Liver (tissue), 8 donors: ENCODE measurements at regions not wholly inside any gene's neighbourhood (a gene's known extent, or its start where the extent isn't known, plus 50 kb on each side); places are given as distances from the start of the nearest gene placed in this dataset.

Experiments
- DNase-seq: peaks from one replicate; pipeline ENCODE4 v3.0.0-alpha.2; 2017; ENCODE audit warnings: low spot score
- H3K27ac ChIP-seq, 2 donors: one replicate each; pipeline ENCODE4 v1.7.0; 2013; ENCODE audit warnings: inconsistent platforms in 2 of 2, low read length in 2 of 2, control low read depth in 1 of 2, low read depth in 1 of 2, mild to moderate bottlenecking in 1 of 2
- H3K27me3 ChIP-seq, 4 donors: one replicate each; pipeline versions ENCODE4 v1.6.1 to v1.7.0; 2013; ENCODE audit warnings: low read length in 3 of 4, inconsistent platforms in 1 of 4, mild to moderate bottlenecking in 1 of 4, moderate library complexity in 1 of 4; ENCODE audit not compliant: control insufficient read depth in 4 of 4, insufficient read depth in 4 of 4
- H3K36me3 ChIP-seq, 4 donors: one replicate each; pipeline versions ENCODE4 v1.6.1 to v1.7.0; 2013; ENCODE audit warnings: low read length in 3 of 4, mild to moderate bottlenecking in 3 of 4, low read depth in 1 of 4, moderate library complexity in 1 of 4; ENCODE audit not compliant: control insufficient read depth in 4 of 4, insufficient read depth in 3 of 4
- H3K4me1 ChIP-seq, 4 donors: one replicate each; pipeline versions ENCODE4 v1.6.1 to v1.7.0; 2013; ENCODE audit warnings: low read length in 3 of 4, mild to moderate bottlenecking in 3 of 4, moderate library complexity in 1 of 4; ENCODE audit not compliant: control insufficient read depth in 4 of 4, insufficient read depth in 4 of 4
- H3K4me3 ChIP-seq, 3 donors: one replicate each; pipeline versions ENCODE4 v1.6.1 to v1.7.0; 2013; ENCODE audit warnings: low read length in 3 of 3, control low read depth in 1 of 3, low read depth in 1 of 3, mild to moderate bottlenecking in 1 of 3
- H3K9ac ChIP-seq, 2 donors: one replicate each; pipeline ENCODE4 v1.7.0; 2013; ENCODE audit warnings: low read length in 2 of 2, mild to moderate bottlenecking in 2 of 2, moderate library complexity in 2 of 2, control low read depth in 1 of 2, low read depth in 1 of 2
- H3K9me3 ChIP-seq, 4 donors: one replicate each; pipeline versions ENCODE4 v1.6.1 to v1.7.0; 2013; ENCODE audit warnings: low read length in 3 of 4; ENCODE audit not compliant: control insufficient read depth in 4 of 4
- CTCF ChIP-seq: fragments of 150-350 bp; IDR thresholded peaks from 2 replicates; pipeline ENCODE4 v1.5.1; 2017; ENCODE audit warnings: improper control_type of control experiment, low read depth, low read length; ENCODE audit not compliant: missing input control
- EGR1 ChIP-seq, 2 donors: IDR thresholded peaks; 2 replicates each; pipeline ENCODE4 v1.6.1; 2016 to 2018; ENCODE audit warnings: antibody characterized with exemption in 2 of 2, low read depth in 2 of 2
- FOXA1 ChIP-seq: IDR thresholded peaks from 2 replicates; pipeline ENCODE4 v1.6.1; 2016; ENCODE audit warnings: antibody characterized with exemption
- FOXA2 ChIP-seq: IDR thresholded peaks from 2 replicates; pipeline ENCODE4 v1.6.1; 2016; ENCODE audit warnings: antibody characterized with exemption
- GABPA ChIP-seq, 2 donors: IDR thresholded peaks in 1 of 2; conservative IDR thresholded peaks in 1 of 2; 2 replicates each; pipeline ENCODE4 v1.6.1; 2016; ENCODE audit warnings: antibody characterized with exemption in 2 of 2, mild to moderate bottlenecking in 1 of 2, moderate library complexity in 1 of 2
- HNF4A ChIP-seq, 2 donors: conservative IDR thresholded peaks; 2 replicates each; pipeline ENCODE4 v1.6.1; 2016; ENCODE audit warnings: antibody characterized with exemption in 2 of 2, mild to moderate bottlenecking in 2 of 2
- HNF4G ChIP-seq: IDR thresholded peaks from 2 replicates; pipeline ENCODE4 v1.6.1; 2016; ENCODE audit warnings: antibody characterized with exemption
- JUND ChIP-seq, 2 donors: IDR thresholded peaks; 2 replicates each; pipeline ENCODE4 v1.6.1; 2016; ENCODE audit warnings: antibody characterized with exemption in 2 of 2
- MAX ChIP-seq: IDR thresholded peaks from 2 replicates; pipeline ENCODE4 v1.6.1; 2016; ENCODE audit warnings: antibody characterized with exemption
- NR2F2 ChIP-seq: IDR thresholded peaks from 2 replicates; pipeline ENCODE4 v1.6.1; 2016; ENCODE audit warnings: antibody characterized with exemption
- RAD21 ChIP-seq, 2 donors: IDR thresholded peaks; 2 replicates each; pipeline ENCODE4 v1.6.1; 2016; ENCODE audit warnings: antibody characterized with exemption in 2 of 2, mild to moderate bottlenecking in 2 of 2
- REST ChIP-seq: IDR thresholded peaks from 2 replicates; pipeline ENCODE4 v1.6.1; 2016; ENCODE audit warnings: antibody characterized with exemption, mild to moderate bottlenecking
- RXRA ChIP-seq, 2 donors: IDR thresholded peaks; 2 replicates each; pipeline ENCODE4 v1.6.1; 2017 to 2018; ENCODE audit warnings: antibody characterized with exemption in 2 of 2, mild to moderate bottlenecking in 1 of 2
- SP1 ChIP-seq: IDR thresholded peaks from 2 replicates; pipeline ENCODE4 v1.6.1; 2018; ENCODE audit warnings: antibody characterized with exemption, mild to moderate bottlenecking
- TAF1 ChIP-seq: conservative IDR thresholded peaks from 2 replicates; pipeline ENCODE4 v1.6.1; 2016; ENCODE audit warnings: antibody characterized with exemption, mild to moderate bottlenecking
- YY1 ChIP-seq: IDR thresholded peaks from 2 replicates; pipeline ENCODE4 v1.6.1; 2016; ENCODE audit warnings: antibody characterized with exemption, mild to moderate bottlenecking
- ZBTB33 ChIP-seq: IDR thresholded peaks from 2 replicates; pipeline ENCODE4 v1.6.1; 2016; ENCODE audit warnings: antibody characterized with exemption
- WGBS: extraction: QIAGEN DNeasy Blood & Tissue Kit; methylation state at CpG from one replicate; pipeline ENCODE4 v1.1.7; 2013; 5-methylcytosine and 5-hydroxymethylcytosine counted together
- donor health status: healthy.
- donor health status: healthy.
- donor health status: healthy.
- donor health status: healthy.
- donor health status: healthy.

GRCh38 chr10:78760463-78761310 is 308.1 kb upstream of the ZMIZ1 start:
- no peak for TF ChIP-seq MAX
- TF ChIP-seq SP1, result no peak
- TF ChIP-seq GABPA (IDR thresholded peaks at IDR 0.05 in 1 of 2, conservative IDR thresholded peaks at IDR 0.05 in 1 of 2), result no peak
- no peak for TF ChIP-seq TAF1
- WGBS, result 92% methylated on average over 8 of the region's 8 CpGs

GRCh38 chr10:78761311-78761781 is 307.4 kb upstream of the ZMIZ1 start:
- Histone ChIP-seq H3K9ac (no peak overlapping the region), H3K4me3 (no peak overlapping the region), H3K4me1 (peaks cover 0 to 7% (median 3%) of the 10 kb centered on the region in 4 donors), H3K9me3 (no peaks in the 10 kb centered on the region), H3K27me3 (no peaks in the 10 kb centered on the region), H3K27ac (no peak overlapping the region), H3K36me3 (no peaks in the 10 kb centered on the region)
- WGBS, result 97% methylated on average over 12 of the region's 12 CpGs
- no peak for DNase-seq
- TF ChIP-seq JUND (IDR thresholded peaks at IDR 0.05), result no peak
- no peak for TF ChIP-seq GABPA (IDR thresholded peaks at IDR 0.05 in 1 of 2, conservative IDR thresholded peaks at IDR 0.05 in 1 of 2)
- no peak for TF ChIP-seq MAX
- TF ChIP-seq FOXA1, result no peak
- TF ChIP-seq ZBTB33, result no peak
- TF ChIP-seq HNF4G, result no peak
- no peak for TF ChIP-seq YY1
- TF ChIP-seq REST, result no peak
- TF ChIP-seq RAD21 (IDR thresholded peaks at IDR 0.05), result no peak
- no peak for TF ChIP-seq FOXA2
- TF ChIP-seq HNF4A (conservative IDR thresholded peaks at IDR 0.05), result no peak
- TF ChIP-seq EGR1 (IDR thresholded peaks at IDR 0.05; ENCODE audit: low read depth in 2 of 2), result no peak
- TF ChIP-seq SP1, result no peak
- TF ChIP-seq RXRA (IDR thresholded peaks at IDR 0.05), result no peak
- no peak for TF ChIP-seq NR2F2
- no peak for TF ChIP-seq CTCF

More at GRCh38 chr10:78760463-78761310, 308.1 kb upstream of the ZMIZ1 start:
- Histone ChIP-seq H3K9me3 (no peaks in the 10 kb centered on the region), H3K27me3 (no peaks in the 10 kb centered on the region), H3K27ac (no peak overlapping the region), H3K4me3 (no peak overlapping the region), H3K36me3 (no peaks in the 10 kb centered on the region), H3K4me1 (peaks cover 0 to 7% (median 3%) of the 10 kb centered on the region in 4 donors), H3K9ac (no peak overlapping the region)
- no peak for DNase-seq
